ENCODE measurements at regions not wholly inside any gene's neighbourhood (a gene's known extent, or its start where the extent isn't known, plus 50 kb on each side); places are given as distances from the start of the nearest gene placed in this dataset.

GRCh38 chr4:175424111-175424510 is 388.0 kb downstream of the GPM6A start:
- H3K27ac Mint-ChIP-seq = no peak overlapping the region
- H3K4me3 Mint-ChIP-seq = no peak overlapping the region
- Histone ChIP-seq H3K9me3 (no peaks in the 10 kb centered on the region), H3K4me1 (ENCODE audit: control insufficient read depth in 1 of 2, extremely low read depth in 1 of 2, insufficient read depth in 2 of 2, low read length in 2 of 2) (no peaks in the 10 kb centered on the region), H3K4me3 (ENCODE audit: control insufficient read depth in 1 of 2, extremely low read depth in 1 of 2, low read length in 1 of 2) (no peak overlapping the region), H3K27ac (ENCODE audit: low read length) (no peak overlapping the region), H3K27me3 (replicated peaks in 1 of 2; ENCODE audit: control insufficient read depth in 2 of 2, extremely low read depth in 1 of 2, insufficient read depth in 2 of 2, low read length in 1 of 2) (no peaks in the 10 kb centered on the region), H3K36me3 (ENCODE audit: control insufficient read depth in 2 of 2, extremely low read depth in 1 of 2, insufficient read depth in 1 of 2, low read length in 1 of 2) (no peaks in the 10 kb centered on the region)
- ATAC-seq (replicated peaks in 1 of 4) (no peak), DNase-seq (no peak)
- no peaks in the 10 kb centered on the region for H3K27me3 Mint-ChIP-seq
- no peaks in the 10 kb centered on the region for H3K36me3 Mint-ChIP-seq
- H3K9me3 Mint-ChIP-seq = peaks cover 4 to 14% (median 6%) of the 10 kb centered on the region in 3 donors
- ChIA-PET POLR2A (no interaction called here), CTCF (no interaction called here)
- 61% methylated on average over 4 of the region's 4 CpGs for WGBS (ENCODE audit: insufficient coverage)
- no peaks in the 10 kb centered on the region for H3K4me1 Mint-ChIP-seq

DNA sequence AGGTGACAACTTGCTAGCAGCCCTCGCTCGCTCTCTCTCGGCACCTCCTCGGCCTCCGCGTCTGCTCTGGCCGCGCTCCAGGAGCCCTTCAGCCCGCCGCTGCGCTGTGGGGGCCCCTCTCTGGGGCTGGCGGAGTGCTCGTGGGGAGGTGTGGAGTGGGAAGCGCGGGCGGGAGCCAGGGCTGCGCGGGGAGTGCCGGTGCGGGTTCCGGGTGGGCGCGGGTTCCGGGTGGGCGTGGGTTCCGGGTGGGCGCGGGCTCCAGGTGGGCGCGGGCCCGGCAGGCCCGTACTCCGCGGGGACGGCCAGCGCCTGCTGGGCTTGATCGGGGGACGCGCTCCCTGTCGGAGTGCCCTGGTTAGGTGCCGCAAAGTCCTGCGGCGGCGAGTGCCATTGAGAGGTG is 384.3 kb downstream of the GPM6A start:
- H3K27ac Mint-ChIP-seq = no peak overlapping the region
- 97% methylated on average over 28 of the region's 44 CpGs for WGBS (ENCODE audit: insufficient coverage)
- DNase-seq (no peak), ATAC-seq (replicated peaks in 1 of 4) (no peak)
- no peaks in the 10 kb centered on the region for H3K4me1 Mint-ChIP-seq
- peaks cover 4 to 9% (median 7%) of the 10 kb centered on the region in 3 donors for H3K9me3 Mint-ChIP-seq
- Histone ChIP-seq H3K4me1 (ENCODE audit: control insufficient read depth in 1 of 2, extremely low read depth in 1 of 2, insufficient read depth in 2 of 2, low read length in 2 of 2) (no peaks in the 10 kb centered on the region), H3K36me3 (ENCODE audit: control insufficient read depth in 2 of 2, extremely low read depth in 1 of 2, insufficient read depth in 1 of 2, low read length in 1 of 2) (no peaks in the 10 kb centered on the region), H3K9me3 (no peaks in the 10 kb centered on the region), H3K27me3 (replicated peaks in 1 of 2; ENCODE audit: control insufficient read depth in 2 of 2, extremely low read depth in 1 of 2, insufficient read depth in 2 of 2, low read length in 1 of 2) (no peaks in the 10 kb centered on the region), H3K4me3 (ENCODE audit: control insufficient read depth in 1 of 2, extremely low read depth in 1 of 2, low read length in 1 of 2) (no peak overlapping the region), H3K27ac (ENCODE audit: low read length) (no peak overlapping the region)
- ChIA-PET POLR2A (no interaction called here), CTCF (no interaction called here)
- H3K27me3 Mint-ChIP-seq = no peaks in the 10 kb centered on the region
- H3K36me3 Mint-ChIP-seq = no peaks in the 10 kb centered on the region
- H3K4me3 Mint-ChIP-seq = no peak overlapping the region

DNA sequence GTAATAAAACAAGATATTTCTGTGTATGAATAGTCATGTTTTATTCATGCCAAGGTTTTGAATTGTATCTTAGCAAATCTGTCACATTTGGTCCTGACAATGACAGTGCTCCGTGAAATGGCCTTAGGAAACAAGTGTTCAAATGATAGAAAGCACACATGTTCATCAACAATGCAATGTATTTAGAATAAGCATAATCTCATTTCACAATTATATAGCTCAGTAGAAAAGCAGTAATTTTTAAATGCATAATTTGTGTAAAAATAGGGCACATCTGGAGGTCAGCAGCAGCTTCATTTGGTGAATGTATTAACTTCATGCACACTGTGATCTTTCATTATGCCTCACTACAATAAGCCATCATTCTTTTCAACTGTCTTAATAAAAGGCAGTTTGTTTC is 380.4 kb downstream of the GPM6A start:
- Histone ChIP-seq H3K36me3 (ENCODE audit: control insufficient read depth in 2 of 2, extremely low read depth in 1 of 2, insufficient read depth in 1 of 2, low read length in 1 of 2) (no peaks in the 10 kb centered on the region), H3K27ac (ENCODE audit: low read length) (no peak overlapping the region), H3K27me3 (replicated peaks in 1 of 2; ENCODE audit: control insufficient read depth in 2 of 2, extremely low read depth in 1 of 2, insufficient read depth in 2 of 2, low read length in 1 of 2) (no peaks in the 10 kb centered on the region), H3K9me3 (no peaks in the 10 kb centered on the region), H3K4me3 (ENCODE audit: control insufficient read depth in 1 of 2, extremely low read depth in 1 of 2, low read length in 1 of 2) (no peak overlapping the region), H3K4me1 (ENCODE audit: control insufficient read depth in 1 of 2, extremely low read depth in 1 of 2, insufficient read depth in 2 of 2, low read length in 2 of 2) (no peaks in the 10 kb centered on the region)
- ATAC-seq (replicated peaks in 1 of 4) = no peak
- Mint-ChIP-seq H3K9me3 (peaks cover 4 to 7% (median 5%) of the 10 kb centered on the region in 3 donors), H3K27me3 (no peaks in the 10 kb centered on the region), H3K4me3 (no peak overlapping the region), H3K27ac (no peak overlapping the region), H3K4me1 (no peaks in the 10 kb centered on the region), H3K36me3 (no peaks in the 10 kb centered on the region)
- DNase-seq = no peak
- POLR2A ChIA-PET = no interaction called here
- CTCF ChIA-PET = no interaction called here
- WGBS (ENCODE audit: insufficient coverage) = no CpG with 5 or more reads among the region's 1 CpG

DNA sequence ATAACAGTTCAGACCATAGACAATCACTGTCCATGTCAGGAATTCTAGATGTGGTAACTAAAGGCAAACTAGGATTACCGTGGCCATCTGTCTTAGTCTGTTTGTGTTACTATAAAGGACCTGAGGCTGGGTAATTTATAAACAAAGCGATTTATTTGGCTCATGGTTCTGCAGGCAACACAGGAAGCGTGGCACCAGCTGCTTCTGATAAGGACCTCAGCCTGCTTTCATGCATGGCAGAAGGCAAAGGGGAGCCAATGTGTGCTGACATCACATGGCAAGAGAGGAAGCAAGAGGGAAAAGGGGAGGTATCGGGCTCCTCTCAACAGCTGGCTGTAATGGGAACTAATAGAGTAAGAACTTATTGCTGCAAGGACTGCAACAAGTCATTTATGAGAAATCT is 376.7 kb downstream of the GPM6A start:
- H3K27ac ChIP-seq (ENCODE audit: low read length) = no peak overlapping the region
- H3K9me3 ChIP-seq = no peaks in the 10 kb centered on the region
- no peak overlapping the region for H3K4me3 ChIP-seq (ENCODE audit: control insufficient read depth in 1 of 2, extremely low read depth in 1 of 2, low read length in 1 of 2)
- ChIA-PET POLR2A (interaction anchor here in 1 of 2 donors (0.5 kb wide), 1 partner anchor 173 kb away, joined by 8 read pairs; no protein-coding TSS in a partner anchor), CTCF (no interaction called here)
- no peaks in the 10 kb centered on the region for H3K27me3 Mint-ChIP-seq
- WGBS (ENCODE audit: insufficient coverage) = 17% methylated on average over 3 of the region's 4 CpGs
- no peak for ATAC-seq (replicated peaks in 1 of 4)
- no peaks in the 10 kb centered on the region for H3K27me3 ChIP-seq (replicated peaks in 1 of 2; ENCODE audit: control insufficient read depth in 2 of 2, extremely low read depth in 1 of 2, insufficient read depth in 2 of 2, low read length in 1 of 2)
- DNase-seq = no peak
- no peak overlapping the region for H3K4me3 Mint-ChIP-seq
- H3K36me3 ChIP-seq (ENCODE audit: control insufficient read depth in 2 of 2, extremely low read depth in 1 of 2, insufficient read depth in 1 of 2, low read length in 1 of 2) = no peaks in the 10 kb centered on the region
- H3K27ac Mint-ChIP-seq = no peak overlapping the region
- peaks cover 0 to 3% (median 3%) of the 10 kb centered on the region in 3 donors for H3K9me3 Mint-ChIP-seq
- H3K4me1 Mint-ChIP-seq = no peaks in the 10 kb centered on the region
- H3K36me3 Mint-ChIP-seq = no peaks in the 10 kb centered on the region
- H3K4me1 ChIP-seq (ENCODE audit: control insufficient read depth in 1 of 2, extremely low read depth in 1 of 2, insufficient read depth in 2 of 2, low read length in 2 of 2) = no peaks in the 10 kb centered on the region

DNA sequence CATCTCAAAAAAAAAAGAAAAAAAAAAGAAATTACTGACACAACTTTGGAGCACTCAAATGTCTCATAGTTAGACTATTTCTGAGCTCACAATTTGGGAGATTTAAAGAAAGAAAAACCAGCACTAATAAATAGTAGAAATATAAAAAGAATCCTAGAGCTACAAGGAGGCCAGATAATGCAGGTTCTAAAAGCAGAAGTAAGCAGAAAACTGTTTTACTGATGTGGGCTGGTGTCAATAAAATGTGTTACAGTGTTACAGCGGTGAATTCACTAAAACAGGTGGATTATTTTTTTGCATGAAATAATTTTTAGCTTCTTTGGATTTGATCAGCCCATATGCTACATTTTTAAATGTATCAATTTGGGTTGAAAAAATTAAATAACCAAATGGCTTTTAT is 375.9 kb downstream of the GPM6A start:
- Histone ChIP-seq H3K4me1 (ENCODE audit: control insufficient read depth in 1 of 2, extremely low read depth in 1 of 2, insufficient read depth in 2 of 2, low read length in 2 of 2) (no peaks in the 10 kb centered on the region), H3K36me3 (ENCODE audit: control insufficient read depth in 2 of 2, extremely low read depth in 1 of 2, insufficient read depth in 1 of 2, low read length in 1 of 2) (no peaks in the 10 kb centered on the region), H3K27ac (ENCODE audit: low read length) (no peak overlapping the region), H3K4me3 (ENCODE audit: control insufficient read depth in 1 of 2, extremely low read depth in 1 of 2, low read length in 1 of 2) (no peak overlapping the region), H3K9me3 (no peaks in the 10 kb centered on the region), H3K27me3 (replicated peaks in 1 of 2; ENCODE audit: control insufficient read depth in 2 of 2, extremely low read depth in 1 of 2, insufficient read depth in 2 of 2, low read length in 1 of 2) (no peaks in the 10 kb centered on the region)
- CTCF ChIA-PET = no interaction called here
- no peak for DNase-seq
- Mint-ChIP-seq H3K27me3 (no peaks in the 10 kb centered on the region), H3K4me3 (no peak overlapping the region), H3K4me1 (no peaks in the 10 kb centered on the region), H3K36me3 (no peaks in the 10 kb centered on the region), H3K27ac (no peak overlapping the region), H3K9me3 (peaks cover 0 to 5% (median 3%) of the 10 kb centered on the region in 3 donors)
- WGBS (ENCODE audit: insufficient coverage) = no CpG with 5 or more reads among the region's 1 CpG
- ATAC-seq (replicated peaks in 1 of 4) = no peak
- POLR2A ChIA-PET = interaction anchor here in 1 of 2 donors (0.7 kb wide), 1 partner anchor 12 kb away, joined by 3 read pairs; no protein-coding TSS in a partner anchor

DNA sequence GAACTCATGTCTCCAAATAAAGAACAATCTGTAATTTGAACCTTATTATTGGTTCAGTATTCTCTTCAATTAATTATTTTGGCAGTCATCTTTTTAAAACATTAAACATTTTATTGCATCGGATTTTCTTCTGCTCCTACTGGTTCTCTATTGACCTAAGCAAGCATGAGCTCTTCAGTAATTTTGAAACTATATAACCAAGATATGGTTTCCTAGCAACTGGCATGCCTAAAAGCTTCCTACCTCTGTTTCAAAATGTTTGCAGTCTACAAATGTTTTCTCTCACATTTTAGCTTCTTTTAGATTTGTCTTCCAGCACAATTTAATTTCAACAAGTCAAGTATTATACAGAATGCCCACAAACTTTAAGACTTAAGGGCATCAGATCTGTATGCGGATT is 371.3 kb downstream of the GPM6A start:
- ChIA-PET CTCF (no interaction called here), POLR2A (no interaction called here)
- H3K36me3 ChIP-seq (ENCODE audit: control insufficient read depth in 2 of 2, extremely low read depth in 1 of 2, insufficient read depth in 1 of 2, low read length in 1 of 2) = no peaks in the 10 kb centered on the region
- Mint-ChIP-seq H3K4me1 (no peaks in the 10 kb centered on the region), H3K4me3 (no peak overlapping the region), H3K27ac (no peak overlapping the region), H3K27me3 (no peaks in the 10 kb centered on the region), H3K9me3 (peaks cover 0 to 4% (median 0%) of the 10 kb centered on the region in 3 donors), H3K36me3 (no peaks in the 10 kb centered on the region)
- WGBS (ENCODE audit: insufficient coverage) = 89% methylated on average over 1 of the region's 2 CpGs
- H3K4me3 ChIP-seq (ENCODE audit: control insufficient read depth in 1 of 2, extremely low read depth in 1 of 2, low read length in 1 of 2) = no peak overlapping the region
- ATAC-seq (replicated peaks in 1 of 4) (no peak), DNase-seq (no peak)
- no peaks in the 10 kb centered on the region for H3K9me3 ChIP-seq
- no peaks in the 10 kb centered on the region for H3K4me1 ChIP-seq (ENCODE audit: control insufficient read depth in 1 of 2, extremely low read depth in 1 of 2, insufficient read depth in 2 of 2, low read length in 2 of 2)
- no peaks in the 10 kb centered on the region for H3K27me3 ChIP-seq (replicated peaks in 1 of 2; ENCODE audit: control insufficient read depth in 2 of 2, extremely low read depth in 1 of 2, insufficient read depth in 2 of 2, low read length in 1 of 2)
- no peak overlapping the region for H3K27ac ChIP-seq (ENCODE audit: low read length)

DNA sequence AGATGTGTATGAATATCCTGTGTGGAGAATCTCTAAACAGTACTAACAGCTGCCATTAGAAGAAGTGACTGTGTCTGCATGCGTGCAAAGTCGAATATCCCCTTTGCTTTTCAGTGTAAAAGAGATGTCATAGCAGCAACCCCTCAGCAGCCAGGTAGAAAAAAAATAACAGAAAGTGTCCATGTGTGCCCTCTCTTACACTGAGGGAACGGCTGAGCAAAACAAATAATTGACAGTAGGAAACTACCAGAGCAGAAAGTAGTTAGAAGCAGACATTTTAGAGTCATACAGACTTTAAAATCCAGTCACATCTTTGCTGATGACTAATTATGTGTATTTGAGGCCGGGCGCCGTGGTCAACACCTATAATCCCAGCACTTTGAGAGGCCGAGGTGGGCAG is 370.8 kb downstream of the GPM6A start:
- Mint-ChIP-seq H3K4me1 (no peaks in the 10 kb centered on the region), H3K9me3 (peaks cover 0 to 4% (median 0%) of the 10 kb centered on the region in 3 donors), H3K27me3 (no peaks in the 10 kb centered on the region), H3K4me3 (no peak overlapping the region), H3K36me3 (no peaks in the 10 kb centered on the region), H3K27ac (no peak overlapping the region)
- Histone ChIP-seq H3K4me1 (ENCODE audit: control insufficient read depth in 1 of 2, extremely low read depth in 1 of 2, insufficient read depth in 2 of 2, low read length in 2 of 2) (no peaks in the 10 kb centered on the region), H3K27ac (ENCODE audit: low read length) (no peak overlapping the region), H3K27me3 (replicated peaks in 1 of 2; ENCODE audit: control insufficient read depth in 2 of 2, extremely low read depth in 1 of 2, insufficient read depth in 2 of 2, low read length in 1 of 2) (no peaks in the 10 kb centered on the region), H3K4me3 (ENCODE audit: control insufficient read depth in 1 of 2, extremely low read depth in 1 of 2, low read length in 1 of 2) (no peak overlapping the region), H3K36me3 (ENCODE audit: control insufficient read depth in 2 of 2, extremely low read depth in 1 of 2, insufficient read depth in 1 of 2, low read length in 1 of 2) (no peaks in the 10 kb centered on the region), H3K9me3 (no peaks in the 10 kb centered on the region)
- CTCF ChIA-PET = no interaction called here
- DNase-seq (no peak), ATAC-seq (replicated peaks in 1 of 4) (no peak)
- WGBS (ENCODE audit: insufficient coverage) = 90% methylated on average over 4 of the region's 7 CpGs
- POLR2A ChIA-PET = no interaction called here
